ENCODE measurements at regions not wholly inside any gene's neighbourhood (a gene's known extent, or its start where the extent isn't known, plus 50 kb on each side); places are given as distances from the start of the nearest gene placed in this dataset.

DNA sequence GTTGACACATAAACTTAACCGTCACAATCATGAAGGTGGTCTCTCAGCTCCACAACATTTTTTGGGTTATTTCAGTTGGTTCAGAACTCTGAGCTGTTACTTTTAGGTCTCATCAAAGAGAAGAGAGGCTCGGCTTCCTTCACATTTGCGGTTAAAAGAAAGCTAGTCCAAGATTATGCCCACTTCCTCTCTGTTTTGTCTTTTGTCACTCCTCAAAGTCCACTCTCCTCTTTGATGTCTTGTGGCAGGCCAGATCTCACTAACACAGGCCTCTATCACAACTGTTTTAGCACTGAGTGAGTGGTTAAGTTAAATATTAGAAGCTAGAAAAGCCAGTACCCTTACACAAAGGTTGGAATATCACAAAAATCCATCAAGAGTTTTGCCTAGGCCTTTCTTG is 195.7 kb downstream of the FCRL5 start:
- no peak for TF ChIP-seq MYC (IDR thresholded peaks at IDR 0.05; ENCODE audit: low read depth, low read length)
- TF ChIP-seq, protein P1, sequence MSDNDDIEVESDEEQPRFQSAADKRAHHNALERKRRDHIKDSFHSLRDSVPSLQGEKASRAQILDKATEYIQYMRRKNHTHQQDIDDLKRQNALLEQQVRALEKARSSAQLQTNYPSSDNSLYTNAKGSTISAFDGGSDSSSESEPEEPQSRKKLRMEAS (IDR thresholded peaks at IDR 0.05; ENCODE audit: insufficient read depth, insufficient read length) = no peak
- TF ChIP-seq GATA2 (IDR thresholded peaks at IDR 0.05; ENCODE audit: insufficient read depth, insufficient read length, low read depth, low read length) = no peak
- TF ChIP-seq FOS (IDR thresholded peaks at IDR 0.05; ENCODE audit: borderline replicate concordance, insufficient read depth, low read length) = no peak
- TF ChIP-seq, protein P2, sequence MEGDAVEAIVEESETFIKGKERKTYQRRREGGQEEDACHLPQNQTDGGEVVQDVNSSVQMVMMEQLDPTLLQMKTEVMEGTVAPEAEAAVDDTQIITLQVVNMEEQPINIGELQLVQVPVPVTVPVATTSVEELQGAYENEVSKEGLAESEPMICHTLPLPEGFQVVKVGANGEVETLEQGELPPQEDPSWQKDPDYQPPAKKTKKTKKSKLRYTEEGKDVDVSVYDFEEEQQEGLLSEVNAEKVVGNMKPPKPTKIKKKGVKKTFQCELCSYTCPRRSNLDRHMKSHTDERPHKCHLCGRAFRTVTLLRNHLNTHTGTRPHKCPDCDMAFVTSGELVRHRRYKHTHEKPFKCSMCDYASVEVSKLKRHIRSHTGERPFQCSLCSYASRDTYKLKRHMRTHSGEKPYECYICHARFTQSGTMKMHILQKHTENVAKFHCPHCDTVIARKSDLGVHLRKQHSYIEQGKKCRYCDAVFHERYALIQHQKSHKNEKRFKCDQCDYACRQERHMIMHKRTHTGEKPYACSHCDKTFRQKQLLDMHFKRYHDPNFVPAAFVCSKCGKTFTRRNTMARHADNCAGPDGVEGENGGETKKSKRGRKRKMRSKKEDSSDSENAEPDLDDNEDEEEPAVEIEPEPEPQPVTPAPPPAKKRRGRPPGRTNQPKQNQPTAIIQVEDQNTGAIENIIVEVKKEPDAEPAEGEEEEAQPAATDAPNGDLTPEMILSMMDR (IDR thresholded peaks at IDR 0.05; ENCODE audit: extremely low read depth in 1 of 2, insufficient read depth in 1 of 2, low read depth in 1 of 2, low read length in 2 of 2) = no peak
- TF ChIP-seq JUN (IDR thresholded peaks at IDR 0.05; ENCODE audit: borderline replicate concordance, insufficient read depth, insufficient read length, low read depth) = no peak
- no peak for TF ChIP-seq POLR2A (IDR thresholded peaks at IDR 0.05; ENCODE audit: low read depth, low read length)
- no peak for TF ChIP-seq EZH2 (IDR thresholded peaks at IDR 0.05; ENCODE audit: borderline replicate concordance, low read depth, low read length, severe bottlenecking)
- no peak for TF ChIP-seq POLR2AphosphoS5 (IDR thresholded peaks at IDR 0.05; ENCODE audit: insufficient read depth, low read depth, low read length)
- ChIA-PET CTCF (interaction anchor here (1.0 to 1.5 kb wide), 2 partner anchors 10 to 14 kb away, joined by 4 to 5 read pairs; no protein-coding TSS in a partner anchor), POLR2A (no interaction called here)
- FAIRE-seq (no peak), DNase-seq (ENCODE audit: low read depth, low spot score) (no peak)
- Histone ChIP-seq H3K9me1 (replicated peaks; ENCODE audit: control insufficient read depth, extremely low read depth, insufficient read depth, low read length) (no peaks in the 10 kb centered on the region), H3K9me3 (replicated peaks; ENCODE audit: control insufficient read depth, insufficient read depth, low read length) (no peaks in the 10 kb centered on the region), H3K27ac (ENCODE audit: insufficient read depth, low read depth, low read length) (no peak overlapping the region), H3K4me1 (ENCODE audit: control insufficient read depth, extremely low read depth, insufficient read depth, low read length) (no peaks in the 10 kb centered on the region), H2AFZ (ENCODE audit: low read depth, low read length) (no peak overlapping the region), H3K4me2 (ENCODE audit: insufficient read depth, low read length) (no peak overlapping the region), H3K79me2 (ENCODE audit: control insufficient read depth, insufficient read depth, low read length) (no peaks in the 10 kb centered on the region), H3K27me3 (ENCODE audit: control insufficient read depth in 2 of 2, insufficient read depth in 2 of 2, low read length in 2 of 2) (peaks cover 2 to 11% of the 10 kb centered on the region in 2 experiments), H3K9ac (replicated peaks; ENCODE audit: extremely low read depth, insufficient read depth, low read length) (no peak overlapping the region), H3K36me3 (ENCODE audit: control insufficient read depth in 2 of 2, extremely low read depth in 1 of 2, insufficient read depth in 2 of 2, low read length in 2 of 2) (no peaks in the 10 kb centered on the region), H4K20me1 (replicated peaks; ENCODE audit: control insufficient read depth, extremely low read depth, insufficient read depth, low read length) (no peaks in the 10 kb centered on the region), H3K4me3 (replicated peaks in 1 of 3; ENCODE audit: insufficient read depth in 1 of 3, low read depth in 1 of 3, low read length in 3 of 3) (no peak overlapping the region)
- dilution Hi-C loops (cut with MboI; ENCODE audit: extremely low pct_ligation_motif_present, low sequenced_read_pairs) = loop anchor here (25.0 kb wide), 1 partner anchor 144 kb away; no protein-coding TSS in a partner anchor
- BruUV-seq (replicated peaks) = no TSS peak
- intact Hi-C loops (cut with micrococcal nuclease) = no loop called here

Data from endothelial cell of umbilical vein (primary cell).